Aorta (tissue), 5 donors: ENCODE measurements at regions not wholly inside any gene's neighbourhood (a gene's known extent, or its start where the extent isn't known, plus 50 kb on each side); places are given as distances from the start of the nearest gene placed in this dataset.
"Not testable (repeated sequence)": the region's sequence is repeated elsewhere in the genome, so short reads cannot be mapped to it uniquely, and the experiment has no call there.

ENCODE experiments used
- ATAC-seq: fragments of 200-7000 bp; cut with Tn5 transposase; one replicate; pipeline ENCODE4 v1.9.1; 2022; ENCODE audit warnings: moderate library complexity; ENCODE audit not compliant: low FRiP score
- DNase-seq, 2 donors: peaks; one replicate each; pipeline ENCODE4 v3.0.0-alpha.2; 2020
- H3K27ac ChIP-seq, 2 donors: one replicate each; pipeline ENCODE4 v1.5.1; 2013; ENCODE audit warnings: low read length in 2 of 2, mild to moderate bottlenecking in 2 of 2, moderate library complexity in 2 of 2, control low read depth in 1 of 2, inconsistent platforms in 1 of 2, low read depth in 1 of 2
- H3K27me3 ChIP-seq, 2 donors: one replicate each; pipeline ENCODE4 v1.6.1; 2013; ENCODE audit warnings: control low read depth in 1 of 2, low read length in 1 of 2, mild to moderate bottlenecking in 1 of 2, moderate library complexity in 1 of 2; ENCODE audit not compliant: insufficient read depth in 2 of 2, control insufficient read depth in 1 of 2
- H3K36me3 ChIP-seq, 2 donors: one replicate each; pipeline ENCODE4 v1.6.1; 2013; ENCODE audit warnings: control low read depth in 1 of 2, low read length in 1 of 2, mild to moderate bottlenecking in 1 of 2; ENCODE audit not compliant: insufficient read depth in 2 of 2, control insufficient read depth in 1 of 2
- H3K4me1 ChIP-seq, 2 donors: one replicate each; pipeline ENCODE4 v1.6.1; 2013; ENCODE audit warnings: low read length in 2 of 2, control low read depth in 1 of 2, mild to moderate bottlenecking in 1 of 2, moderate library complexity in 1 of 2; ENCODE audit not compliant: insufficient read depth in 2 of 2, control insufficient read depth in 1 of 2
- H3K4me3 ChIP-seq, 2 donors: one replicate each; pipeline ENCODE4 v1.5.1; 2013; ENCODE audit warnings: low read length in 2 of 2, control low read depth in 1 of 2, mild to moderate bottlenecking in 1 of 2
- H3K9me3 ChIP-seq: one replicate; pipeline ENCODE4 v1.6.1; 2013; ENCODE audit warnings: mild to moderate bottlenecking, low read length; ENCODE audit not compliant: control insufficient read depth
- WGBS, 2 donors: extraction: QIAGEN DNeasy Blood & Tissue Kit; methylation state at CpG; one replicate each; pipeline ENCODE4 v1.1.7; 2013; 5-methylcytosine and 5-hydroxymethylcytosine counted together
- intact Hi-C, 2 donors: fragments of 100-400 bp; cut with DNase I; formaldehyde crosslinking; loops; one replicate each; pipeline versions ENCODE4 v1.14.2 to v1.15.0; 2022
- donor health status: healthy with polysubstance abuse.
- donor health status: Bipolar disorder and iron deficiency.
- donor health status: DM: no; HTN: no; CAD: no.
- donor health status: DM: no; HTN: no; CAD: no.
- donor health status: DM: yes; HTN: yes; CAD: no.

GRCh38 chr5:1961952-1962595 is 79.3 kb upstream of the IRX4 start:
- Histone ChIP-seq H3K27ac (no peak overlapping the region), H3K9me3 (no peaks in the 10 kb centered on the region), H3K36me3 (no peaks in the 10 kb centered on the region), H3K4me1 (no peaks in the 10 kb centered on the region), H3K4me3 (no peak overlapping the region), H3K27me3 (no peaks in the 10 kb centered on the region)
- ATAC-seq (no peak), DNase-seq (no peak)
- intact Hi-C loops, result no loop called here
- WGBS, 2 donors, result 75 to 80% methylated on average over 25 of the region's 25 CpGs

GRCh38 chr5:1961304-1961946 is 78.7 kb upstream of the IRX4 start:
- 77 to 87% methylated on average over 14 of the region's 14 CpGs for WGBS, 2 donors
- no peaks in the 10 kb centered on the region for H3K9me3 ChIP-seq
- H3K27ac ChIP-seq, result no peak overlapping the region
- no peak overlapping the region for H3K4me3 ChIP-seq
- H3K4me1 ChIP-seq, result no peaks in the 10 kb centered on the region
- ATAC-seq (no peak), DNase-seq (peak in 1 of 2 donors; percentile 47)
- no peaks in the 10 kb centered on the region for H3K36me3 ChIP-seq
- intact Hi-C loops, result no loop called here
- no peaks in the 10 kb centered on the region for H3K27me3 ChIP-seq

GRCh38 chr5:1960595-1961303 is 78.0 kb upstream of the IRX4 start:
- intact Hi-C loops, result no loop called here
- Histone ChIP-seq H3K4me3 (no peak overlapping the region), H3K27me3 (no peaks in the 10 kb centered on the region), H3K27ac (no peak overlapping the region), H3K36me3 (no peaks in the 10 kb centered on the region), H3K4me1 (no peaks in the 10 kb centered on the region), H3K9me3 (no peaks in the 10 kb centered on the region)
- DNase-seq (no peak), ATAC-seq (no peak)
- WGBS, 2 donors, result 96% methylated on average over 8 of the region's 8 CpGs

- no peaks in the 10 kb centered on the region for H3K4me1 ChIP-seq
- H3K9me3 ChIP-seq, result no peaks in the 10 kb centered on the region
- no peak for DNase-seq
- intact Hi-C loops, result no loop called here
- no peak overlapping the region for H3K4me3 ChIP-seq
- no peaks in the 10 kb centered on the region for H3K36me3 ChIP-seq
- WGBS, 2 donors, result 76 to 79% methylated on average over 27 of the region's 27 CpGs
- no peak for ATAC-seq
- no peaks in the 10 kb centered on the region for H3K27me3 ChIP-seq
- H3K27ac ChIP-seq, result no peak overlapping the region
Observed at GRCh38 chr5:1959725-1960581, 77.2 kb upstream of the IRX4 start.

- Histone ChIP-seq H3K27me3 (no peaks in the 10 kb centered on the region), H3K36me3 (no peaks in the 10 kb centered on the region), H3K9me3 (no peaks in the 10 kb centered on the region), H3K4me3 (no peak overlapping the region), H3K4me1 (no peaks in the 10 kb centered on the region), H3K27ac (no peak overlapping the region)
- 72 to 85% methylated on average over 7 of the region's 7 CpGs for WGBS, 2 donors
- no peak for DNase-seq
- intact Hi-C loops, result no loop called here
- no peak for ATAC-seq
Observed at GRCh38 chr5:1959231-1959630, 76.5 kb upstream of the IRX4 start.

GRCh38 chr5:1958211-1959010 is 75.7 kb upstream of the IRX4 start:
- H3K36me3 ChIP-seq, result no peaks in the 10 kb centered on the region
- 88 to 90% methylated on average over 17 of the region's 17 CpGs for WGBS, 2 donors
- no peak for DNase-seq
- H3K4me3 ChIP-seq, result no peak overlapping the region
- H3K27ac ChIP-seq, result no peak overlapping the region
- no peaks in the 10 kb centered on the region for H3K9me3 ChIP-seq
- H3K4me1 ChIP-seq, result no peaks in the 10 kb centered on the region
- no peak for ATAC-seq
- no peaks in the 10 kb centered on the region for H3K27me3 ChIP-seq
- intact Hi-C loops, result no loop called here

GRCh38 chr5:1955586-1955985 is 72.9 kb upstream of the IRX4 start:
- no peak for ATAC-seq
- intact Hi-C loops, result no loop called here
- H3K4me1 ChIP-seq, result no peaks in the 10 kb centered on the region
- H3K27me3 ChIP-seq, result no peaks in the 10 kb centered on the region
- H3K27ac ChIP-seq, result no peak overlapping the region
- DNase-seq, result no peak
- H3K9me3 ChIP-seq, result no peaks in the 10 kb centered on the region
- no peak overlapping the region for H3K4me3 ChIP-seq
- WGBS, 2 donors, result 91 to 93% methylated on average over 6 of the region's 6 CpGs
- no peaks in the 10 kb centered on the region for H3K36me3 ChIP-seq

GRCh38 chr5:1953710-1954109 is 71.0 kb upstream of the IRX4 start:
- intact Hi-C loops, H3K4me1 ChIP-seq, H3K9me3 ChIP-seq, DNase-seq, H3K4me3 ChIP-seq, H3K27ac ChIP-seq, H3K36me3 ChIP-seq, H3K27me3 ChIP-seq, ATAC-seq: not testable (repeated sequence)
- 81 to 82% methylated on average over 5 of the region's 5 CpGs for WGBS, 2 donors
